ENCODE measurements at regions not wholly inside any gene's neighbourhood (a gene's known extent, or its start where the extent isn't known, plus 50 kb on each side); places are given as distances from the start of the nearest gene placed in this dataset.
"Not testable (repeated sequence)": the region's sequence is repeated elsewhere in the genome, so short reads cannot be mapped to it uniquely, and the experiment has no call there.

GRCh38 chr2:208985644-208986043, 438.2 kb upstream of the MAP2 start:
- no peak for TF ChIP-seq CTCF (IDR thresholded peaks at IDR 0.05)
- Histone ChIP-seq H3K4me3 (no peak overlapping the region), H3K27ac (no peak overlapping the region), H3K36me3 (no peaks in the 10 kb centered on the region), H3K9me3 (no peaks in the 10 kb centered on the region), H3K4me1 (no peaks in the 10 kb centered on the region), H3K27me3 (no peaks in the 10 kb centered on the region)
- intact Hi-C loops (cut with DNase I; ENCODE audit: low total_unique reads), result no loop called here
- no peak for DNase-seq

GRCh38 chr2:208990716-208991115, 433.1 kb upstream of the MAP2 start:
- DNase-seq, result no peak
- Histone ChIP-seq H3K36me3 (no peaks in the 10 kb centered on the region), H3K9me3 (no peaks in the 10 kb centered on the region), H3K4me1 (no peaks in the 10 kb centered on the region), H3K4me3 (no peak overlapping the region), H3K27ac (no peak overlapping the region), H3K27me3 (no peaks in the 10 kb centered on the region)
- no peak for TF ChIP-seq CTCF (IDR thresholded peaks at IDR 0.05)
- intact Hi-C loops (cut with DNase I; ENCODE audit: low total_unique reads), result no loop called here

GRCh38 chr2:208999911-209000310, 423.9 kb upstream of the MAP2 start:
- DNase-seq, result no peak
- Histone ChIP-seq H3K4me3 (no peak overlapping the region), H3K36me3 (no peaks in the 10 kb centered on the region), H3K9me3 (no peaks in the 10 kb centered on the region), H3K27me3 (no peaks in the 10 kb centered on the region), H3K27ac (no peak overlapping the region), H3K4me1 (no peaks in the 10 kb centered on the region)
- intact Hi-C loops (cut with DNase I; ENCODE audit: low total_unique reads), result no loop called here
- no peak for TF ChIP-seq CTCF (IDR thresholded peaks at IDR 0.05)

GRCh38 chr2:209002054-209002453, 421.8 kb upstream of the MAP2 start:
- no peak for DNase-seq
- Histone ChIP-seq H3K9me3 (no peaks in the 10 kb centered on the region), H3K27ac (no peak overlapping the region), H3K36me3 (no peaks in the 10 kb centered on the region), H3K4me1 (no peaks in the 10 kb centered on the region), H3K27me3 (no peaks in the 10 kb centered on the region), H3K4me3 (no peak overlapping the region)
- intact Hi-C loops (cut with DNase I; ENCODE audit: low total_unique reads), result no loop called here
- TF ChIP-seq CTCF (IDR thresholded peaks at IDR 0.05), result no peak

GRCh38 chr2:209005371-209005770, 418.5 kb upstream of the MAP2 start:
- no peak for DNase-seq
- intact Hi-C loops (cut with DNase I; ENCODE audit: low total_unique reads), result no loop called here
- Histone ChIP-seq H3K36me3 (no peaks in the 10 kb centered on the region), H3K27ac (no peak overlapping the region), H3K27me3 (no peaks in the 10 kb centered on the region), H3K4me1 (no peaks in the 10 kb centered on the region), H3K4me3 (no peak overlapping the region), H3K9me3 (no peaks in the 10 kb centered on the region)
- TF ChIP-seq CTCF (IDR thresholded peaks at IDR 0.05), result no peak

GRCh38 chr2:209008636-209009287, 415.1 kb upstream of the MAP2 start:
- H3K27ac ChIP-seq, result no peak overlapping the region

GRCh38 chr2:209018633-209019032, 405.2 kb upstream of the MAP2 start:
- H3K36me3 ChIP-seq; H3K4me1 ChIP-seq; H3K27me3 ChIP-seq; intact Hi-C loops (cut with DNase I; ENCODE audit: low total_unique reads); DNase-seq; H3K27ac ChIP-seq; H3K4me3 ChIP-seq; H3K9me3 ChIP-seq: not testable (repeated sequence)

More at GRCh38 chr2:209008636-209009287, 415.1 kb upstream of the MAP2 start:
- Histone ChIP-seq H3K27me3 (no peaks in the 10 kb centered on the region), H3K4me3 (no peak overlapping the region), H3K9me3 (no peaks in the 10 kb centered on the region), H3K36me3 (no peaks in the 10 kb centered on the region), H3K4me1 (no peaks in the 10 kb centered on the region)
- DNase-seq, result no peak
- TF ChIP-seq CTCF (IDR thresholded peaks at IDR 0.05), result no peak
- intact Hi-C loops (cut with DNase I; ENCODE audit: low total_unique reads), result no loop called here

All from tibial artery (tissue), 4 donors.